H1 (cell line): ENCODE measurements at regions not wholly inside any gene's neighbourhood (a gene's known extent, or its start where the extent isn't known, plus 50 kb on each side); places are given as distances from the start of the nearest gene placed in this dataset.

Experiments used
- CTCF ChIA-PET: fragments of 300-600 bp; sonication (Branson Sonifier 250); formaldehyde crosslinking; loops from one replicate; lab custom pipeline; 2021; ENCODE audit not compliant: partially characterized antibody; lab: Charles Lee
- POLR2A ChIA-PET: fragments of 300-600 bp; sonication (Branson Sonifier 250); formaldehyde crosslinking; loops from one replicate; lab custom pipeline; 2021; ENCODE audit warnings: inconsistent platforms; ENCODE audit not compliant: partially characterized antibody; lab: Charles Lee
- DNase-seq, 2 experiments: peaks; one replicate each; pipeline versions ENCODE4 v3.0.0 to v3.0.0-alpha.2; 2010 to 2022; ENCODE audit warnings: low spot score in 2 of 2, low read depth in 1 of 2, mixed read lengths in 1 of 2
- FAIRE-seq: peaks from 2 replicates; lab custom pipeline; 2011; peaks lifted over from hg19 to GRCh38; lab: Jason Lieb, UNC
- H2AFZ ChIP-seq: 2 replicates; pipeline ENCODE4 v1.8.1; 2012; ENCODE audit warnings: low read length, inconsistent platforms
- H2AK5ac ChIP-seq: 2 replicates; pipeline ENCODE4 v1.6.1; 2013; ENCODE audit warnings: low read depth, low read length
- H2BK120ac ChIP-seq: replicated peaks from 2 replicates; pipeline ENCODE3; 2013; ENCODE audit warnings: low read depth, low read length, inconsistent platforms
- H2BK12ac ChIP-seq: 2 replicates; pipeline ENCODE4 v1.6.1; 2013; ENCODE audit warnings: low read depth, low read length
- H2BK15ac ChIP-seq: 2 replicates; pipeline ENCODE4 v1.6.1; 2013; ENCODE audit warnings: low read length
- H2BK20ac ChIP-seq: 2 replicates; pipeline ENCODE4 v1.6.1; 2013; ENCODE audit warnings: low read length
- H2BK5ac ChIP-seq: 2 replicates; pipeline ENCODE4 v1.6.1; 2013; ENCODE audit warnings: low read depth, low read length
- H3K14ac ChIP-seq: 2 replicates; pipeline ENCODE4 v1.6.1; 2013; ENCODE audit warnings: inconsistent platforms; ENCODE audit not compliant: insufficient read length
- H3K18ac ChIP-seq: 2 replicates; pipeline ENCODE4 v1.6.1; 2013; ENCODE audit warnings: low read length; ENCODE audit errors: extremely low read depth
- H3K23ac ChIP-seq: 2 replicates; pipeline ENCODE4 v1.6.1; 2013; ENCODE audit warnings: inconsistent platforms; ENCODE audit not compliant: insufficient read length
- H3K23me2 ChIP-seq: 2 replicates; pipeline ENCODE4 v1.6.1; 2013; ENCODE audit warnings: low read depth, low read length
- H3K27ac ChIP-seq: 2 replicates; pipeline ENCODE4 v1.6.1; 2011; ENCODE audit warnings: low read depth, low read length, inconsistent platforms
- H3K27me3 ChIP-seq, 4 experiments: replicated peaks in 1 of 4; 1 replicate in 1 of 4; 2 replicates in 3 of 4; pipeline versions ENCODE4 v1.6.1 to v1.8.1; 2011 to 2013; ENCODE audit warnings: low read length in 3 of 4, mild to moderate bottlenecking in 3 of 4, inconsistent platforms in 2 of 4, mixed read lengths in 2 of 4, moderate library complexity in 1 of 4; ENCODE audit not compliant: control insufficient read depth in 3 of 4, insufficient read depth in 3 of 4; ENCODE audit errors: extremely low read depth in 1 of 4
- H3K36me3 ChIP-seq, 4 experiments: 2 replicates each; pipeline versions ENCODE4 v1.6.1 to v1.8.1; 2011 to 2013; ENCODE audit warnings: mild to moderate bottlenecking in 4 of 4, low read length in 3 of 4, moderate library complexity in 2 of 4, control low read depth in 1 of 4, inconsistent platforms in 1 of 4; ENCODE audit not compliant: insufficient read depth in 4 of 4, control insufficient read depth in 2 of 4
- H3K4ac ChIP-seq: replicated peaks from 2 replicates; pipeline ENCODE3; 2013; ENCODE audit warnings: low read length, low read depth, mixed read lengths, inconsistent platforms; ENCODE audit not compliant: insufficient read length
- H3K4me1 ChIP-seq, 4 experiments: replicated peaks in 1 of 4; 1 replicate in 1 of 4; 2 replicates in 3 of 4; pipeline versions ENCODE4 v1.6.1 to v1.8.1; 2011 to 2013; ENCODE audit warnings: low read length in 3 of 4, inconsistent platforms in 2 of 4, mixed read lengths in 1 of 4; ENCODE audit not compliant: insufficient read depth in 4 of 4, control insufficient read depth in 3 of 4
- H3K4me2 ChIP-seq, 2 experiments: 2 replicates each; pipeline versions ENCODE4 v1.6.1 to v1.8.1; 2011 to 2013; ENCODE audit warnings: low read depth in 2 of 2, low read length in 2 of 2, control low read depth in 1 of 2, inconsistent platforms in 1 of 2, mild to moderate bottlenecking in 1 of 2; ENCODE audit not compliant: insufficient read depth in 1 of 2
- H3K4me3 ChIP-seq, 4 experiments: fragments of 200-600, 300-600 bp in 1 of 4; sonication (generic), shearing (Covaris generic), sonication (Bioruptor Twin) in 1 of 4; 2 replicates each; pipeline versions ENCODE4 v1.5.1 to v1.8.1; 2011 to 2016; ENCODE audit warnings: low read length in 4 of 4, low read depth in 3 of 4, control low read depth in 2 of 4, inconsistent platforms in 2 of 4, mild to moderate bottlenecking in 2 of 4, mixed read lengths in 1 of 4, moderate library complexity in 1 of 4; ENCODE audit not compliant: insufficient read depth in 2 of 4; ENCODE audit errors: extremely low read depth in 1 of 4
- H3K56ac ChIP-seq: replicated peaks from 2 replicates; pipeline ENCODE3; 2013; ENCODE audit warnings: low read depth, mild to moderate bottlenecking, mixed read lengths, low read length, inconsistent platforms; ENCODE audit not compliant: insufficient read length
- H3K79me1 ChIP-seq: 2 replicates; pipeline ENCODE4 v1.6.1; 2013; ENCODE audit warnings: low read depth, low read length, control low read depth
- H3K79me2 ChIP-seq, 2 experiments: 2 replicates each; pipeline versions ENCODE4 v1.6.1 to v1.8.1; 2012 to 2013; ENCODE audit warnings: low read length in 2 of 2, mild to moderate bottlenecking in 2 of 2, inconsistent platforms in 1 of 2; ENCODE audit not compliant: insufficient read depth in 2 of 2, control insufficient read depth in 1 of 2
- H3K9ac ChIP-seq, 4 experiments: replicated peaks in 1 of 4; 1 replicate in 1 of 4; 2 replicates in 3 of 4; pipeline versions ENCODE4 v1.6.1 to v1.8.1; 2011 to 2013; ENCODE audit warnings: low read depth in 3 of 4, low read length in 3 of 4, control low read depth in 2 of 4, mild to moderate bottlenecking in 2 of 4, moderate library complexity in 2 of 4, inconsistent platforms in 1 of 4; ENCODE audit errors: extremely low read depth in 1 of 4
- H3K9me3 ChIP-seq, 2 experiments: 2 replicates each; pipeline versions ENCODE4 v1.6.1 to v1.8.1; 2012 to 2013; ENCODE audit warnings: mild to moderate bottlenecking in 2 of 2, moderate library complexity in 2 of 2, control low read depth in 1 of 2, inconsistent platforms in 1 of 2, low read depth in 1 of 2, low read length in 1 of 2, mixed read lengths in 1 of 2; ENCODE audit not compliant: insufficient read depth in 2 of 2
- H4K20me1 ChIP-seq, 2 experiments: replicated peaks in 1 of 2; 2 replicates each; pipeline versions ENCODE3 to v1.8.1; 2011 to 2013; ENCODE audit warnings: inconsistent platforms in 2 of 2, low read length in 2 of 2, mild to moderate bottlenecking in 1 of 2; ENCODE audit not compliant: insufficient read depth in 2 of 2, control insufficient read depth in 1 of 2
- H4K5ac ChIP-seq: 2 replicates; pipeline ENCODE4 v1.6.1; 2013; ENCODE audit warnings: low read length, low read depth, mixed read lengths, inconsistent platforms; ENCODE audit not compliant: insufficient read length
- H4K8ac ChIP-seq: 2 replicates; pipeline ENCODE4 v1.8.0; 2013; ENCODE audit warnings: mild to moderate bottlenecking, moderate library complexity, low read length, inconsistent platforms; ENCODE audit not compliant: insufficient read depth; ENCODE audit errors: extremely low read depth
- H4K91ac ChIP-seq: replicated peaks from 2 replicates; pipeline ENCODE3; 2013; ENCODE audit warnings: low read length, mixed read lengths, inconsistent platforms; ENCODE audit not compliant: insufficient read length
- POLR2AphosphoS5 ChIP-seq: IDR thresholded peaks from 2 replicates; pipeline ENCODE4 v1.6.1; 2011; ENCODE audit warnings: low read depth, low read length
- SRF ChIP-seq: IDR thresholded peaks from 2 replicates; pipeline ENCODE4 v1.6.1; 2011; ENCODE audit warnings: mild to moderate bottlenecking, low read depth, low read length, moderate library complexity
- WGBS, 2 experiments: shearing (Covaris generic) in 1 of 2; methylation state at CpG; one replicate each; pipeline versions ENCODE4 v1.1.6 to v1.1.7; 2013 to 2015; ENCODE audit warnings: low lambda C conversion rate in 2 of 2, mixed read lengths in 2 of 2, inconsistent platforms in 1 of 2, low coverage in 1 of 2, missing lambda C conversion rate in 1 of 2; ENCODE audit not compliant: insufficient replicate concordance in 2 of 2, insufficient coverage in 1 of 2, insufficient read length in 1 of 2; ENCODE audit errors: extremely low coverage in 1 of 2, missing lambda C conversion rate in 1 of 2; 5-methylcytosine and 5-hydroxymethylcytosine counted together

GRCh38 chr10:124339119-124340032 is 79.3 kb downstream of the OAT start:
- Histone ChIP-seq H4K20me1 (no peaks in the 10 kb centered on the region), H3K18ac (no peak overlapping the region), H4K5ac (no peak overlapping the region), H4K8ac (peak overlapping the region; percentile 14; the same call in 1 of the 2 replicates), H4K91ac (no peak overlapping the region), H3K79me2 (no peaks in the 10 kb centered on the region), H3K9me3 (no peaks in the 10 kb centered on the region), H2BK5ac (no peak overlapping the region), H3K23ac (no peak overlapping the region), H2AK5ac (no peak overlapping the region), H3K9ac (no peak overlapping the region), H2BK15ac (no peak overlapping the region), H3K36me3 (no peaks in the 10 kb centered on the region), H3K56ac (no peak overlapping the region), H3K23me2 (no peaks in the 10 kb centered on the region; the same call in 1 of the 2 replicates), H3K14ac (no peak overlapping the region), H2BK20ac (no peak overlapping the region), H2AFZ (no peak overlapping the region), H3K27ac (no peak overlapping the region; the same call in 1 of the 2 replicates), H2BK12ac (no peak overlapping the region), H3K4ac (no peak overlapping the region), H3K4me3 (no peak overlapping the region), H2BK120ac (no peak overlapping the region), H3K79me1 (no peaks in the 10 kb centered on the region), H3K27me3 (no peaks in the 10 kb centered on the region), H3K4me1 (no peaks in the 10 kb centered on the region), H3K4me2 (no peak overlapping the region)
- WGBS, 2 experiments = 90% methylated on average over 16 of the region's 16 CpGs; no CpG with 5 or more reads in 1 of the 2 experiments
- no peak for DNase-seq
- ChIA-PET POLR2A (no interaction called here), CTCF (interaction anchor here (0.6 to 3.5 kb wide), 3 partner anchors 9 to 85 kb away, joined by 3 to 17 read pairs (median 4); no protein-coding TSS in a partner anchor)
- no peak for FAIRE-seq
- TF ChIP-seq POLR2AphosphoS5 (no peak), SRF (no peak)
